Lower leg skin (tissue), 3 donors: ENCODE measurements at regions not wholly inside any gene's neighbourhood (a gene's known extent, or its start where the extent isn't known, plus 50 kb on each side); places are given as distances from the start of the nearest gene placed in this dataset.

Source experiments
- CTCF ChIP-seq, 3 donors: fragments of 450-650 bp; IDR thresholded peaks; one replicate each; pipeline ENCODE4 v1.5.1; 2016; ENCODE audit warnings: antibody characterized with exemption in 3 of 3, mild to moderate bottlenecking in 3 of 3, moderate library complexity in 2 of 3
- POLR2A ChIP-seq, 2 donors: fragments of 450-650 bp; IDR thresholded peaks; one replicate each; pipeline ENCODE4 v1.6.1; 2016 to 2017; ENCODE audit warnings: antibody characterized with exemption in 2 of 2, mild to moderate bottlenecking in 1 of 2, moderate library complexity in 1 of 2

GRCh38 chr2:56589194-56589593 is 405.4 kb downstream of the CCDC85A start:
- TF ChIP-seq CTCF (IDR thresholded peaks at IDR 0.05) (no peak), POLR2A (IDR thresholded peaks at IDR 0.05) (no peak)
